ENCODE measurements at regions not wholly inside any gene's neighbourhood (a gene's known extent, or its start where the extent isn't known, plus 50 kb on each side); places are given as distances from the start of the nearest gene placed in this dataset.

DNA sequence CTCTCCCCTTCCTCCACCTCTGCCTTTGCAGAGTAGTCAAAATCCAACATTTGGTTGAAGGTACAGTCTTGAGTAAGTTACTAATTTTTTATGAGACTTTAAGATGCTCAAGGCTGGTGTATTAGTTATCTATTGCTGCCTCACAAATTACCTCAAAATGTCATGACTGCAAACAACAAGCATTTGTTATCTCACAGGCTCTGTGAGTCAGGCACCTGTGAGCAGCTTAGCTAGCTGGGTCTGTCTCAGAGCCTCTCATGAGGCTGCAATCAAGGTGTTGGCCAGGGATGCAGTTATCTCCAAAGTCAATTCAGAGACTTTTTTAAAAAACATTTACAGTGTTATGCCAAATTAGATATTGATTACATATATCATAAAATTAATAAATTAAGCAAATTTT, 371.3 kb upstream of the RGMB start:
- no peaks in the 10 kb centered on the region for H4K20me1 ChIP-seq (ENCODE audit: insufficient read depth)
- H3K27me3 ChIP-seq (ENCODE audit: insufficient read depth, low read depth, low read length): no peaks in the 10 kb centered on the region
- H3K27ac ChIP-seq (ENCODE audit: low read length): no peak overlapping the region
- H2AFZ ChIP-seq (ENCODE audit: low read depth, low read length): no peak overlapping the region
- H3K9ac ChIP-seq (ENCODE audit: low read length): no peak overlapping the region
- H3K9me2 ChIP-seq (ENCODE audit: insufficient read depth, low read length): no peaks in the 10 kb centered on the region
- no peak overlapping the region for H3K4me3 ChIP-seq (ENCODE audit: low read length)
- H3K4me2 ChIP-seq (ENCODE audit: low read length): no peak overlapping the region
- no peaks in the 10 kb centered on the region for H3K79me2 ChIP-seq (replicated peaks; ENCODE audit: insufficient read depth, low read length)
- no peaks in the 10 kb centered on the region for H3K9me3 ChIP-seq (ENCODE audit: low read length)
- H3F3A ChIP-seq (ENCODE audit: insufficient read depth, low read length, poor library complexity, severe bottlenecking): no peaks in the 10 kb centered on the region
- H3K36me3 ChIP-seq (ENCODE audit: insufficient read depth, low read length): no peaks in the 10 kb centered on the region
- TF ChIP-seq EZH2 (IDR thresholded peaks at IDR 0.05; ENCODE audit: borderline replicate concordance, insufficient read depth, low read length, poor library complexity, severe bottlenecking) (no peak), TAF1 (IDR thresholded peaks at IDR 0.05; ENCODE audit: low read depth) (no peak), RAD21 (conservative IDR thresholded peaks at IDR 0.05) (no peak), POLR2AphosphoS5 (IDR thresholded peaks at IDR 0.05) (no peak)

DNA sequence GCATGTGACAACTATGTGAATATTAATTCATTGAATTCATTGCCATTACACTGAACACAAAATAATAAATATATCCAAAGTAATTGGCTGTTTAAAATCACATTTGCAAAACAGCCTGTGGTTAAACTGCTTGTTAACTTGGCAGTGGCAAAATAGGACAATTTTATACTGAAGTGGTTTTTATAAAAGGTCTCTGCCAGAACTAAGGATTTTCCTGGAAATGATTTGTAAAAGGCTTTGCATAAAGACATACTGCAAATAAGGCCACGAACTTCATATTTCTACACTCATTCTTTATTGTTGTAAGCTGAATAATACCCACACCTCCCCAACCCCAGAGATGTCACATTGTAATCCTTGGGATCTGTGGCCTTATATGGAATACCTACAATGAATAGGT, 370.3 kb upstream of the RGMB start:
- Histone ChIP-seq H3K27ac (ENCODE audit: low read length) (no peak overlapping the region), H3K9me3 (ENCODE audit: low read length) (no peaks in the 10 kb centered on the region), H3K27me3 (ENCODE audit: insufficient read depth, low read depth, low read length) (no peaks in the 10 kb centered on the region), H3K4me3 (ENCODE audit: low read length) (no peak overlapping the region), H3K9ac (ENCODE audit: low read length) (no peak overlapping the region), H3K4me2 (ENCODE audit: low read length) (no peak overlapping the region), H3K79me2 (replicated peaks; ENCODE audit: insufficient read depth, low read length) (no peaks in the 10 kb centered on the region), H3K36me3 (ENCODE audit: insufficient read depth, low read length) (no peaks in the 10 kb centered on the region), H3K9me2 (ENCODE audit: insufficient read depth, low read length) (no peaks in the 10 kb centered on the region), H4K20me1 (ENCODE audit: insufficient read depth) (no peaks in the 10 kb centered on the region), H3F3A (ENCODE audit: insufficient read depth, low read length, poor library complexity, severe bottlenecking) (no peaks in the 10 kb centered on the region), H2AFZ (ENCODE audit: low read depth, low read length) (no peak overlapping the region)
- TF ChIP-seq RAD21 (conservative IDR thresholded peaks at IDR 0.05): no peak
- no peak for TF ChIP-seq EZH2 (IDR thresholded peaks at IDR 0.05; ENCODE audit: borderline replicate concordance, insufficient read depth, low read length, poor library complexity, severe bottlenecking)
- TF ChIP-seq MXI1 (conservative IDR thresholded peaks at IDR 0.05; ENCODE audit: poor library complexity, severe bottlenecking): no peak
- TF ChIP-seq TAF1 (IDR thresholded peaks at IDR 0.05; ENCODE audit: low read depth): no peak
- TF ChIP-seq, protein P1, sequence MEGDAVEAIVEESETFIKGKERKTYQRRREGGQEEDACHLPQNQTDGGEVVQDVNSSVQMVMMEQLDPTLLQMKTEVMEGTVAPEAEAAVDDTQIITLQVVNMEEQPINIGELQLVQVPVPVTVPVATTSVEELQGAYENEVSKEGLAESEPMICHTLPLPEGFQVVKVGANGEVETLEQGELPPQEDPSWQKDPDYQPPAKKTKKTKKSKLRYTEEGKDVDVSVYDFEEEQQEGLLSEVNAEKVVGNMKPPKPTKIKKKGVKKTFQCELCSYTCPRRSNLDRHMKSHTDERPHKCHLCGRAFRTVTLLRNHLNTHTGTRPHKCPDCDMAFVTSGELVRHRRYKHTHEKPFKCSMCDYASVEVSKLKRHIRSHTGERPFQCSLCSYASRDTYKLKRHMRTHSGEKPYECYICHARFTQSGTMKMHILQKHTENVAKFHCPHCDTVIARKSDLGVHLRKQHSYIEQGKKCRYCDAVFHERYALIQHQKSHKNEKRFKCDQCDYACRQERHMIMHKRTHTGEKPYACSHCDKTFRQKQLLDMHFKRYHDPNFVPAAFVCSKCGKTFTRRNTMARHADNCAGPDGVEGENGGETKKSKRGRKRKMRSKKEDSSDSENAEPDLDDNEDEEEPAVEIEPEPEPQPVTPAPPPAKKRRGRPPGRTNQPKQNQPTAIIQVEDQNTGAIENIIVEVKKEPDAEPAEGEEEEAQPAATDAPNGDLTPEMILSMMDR (IDR thresholded peaks at IDR 0.05; ENCODE audit: poor library complexity, severe bottlenecking): no peak
- TF ChIP-seq, protein P2, sequence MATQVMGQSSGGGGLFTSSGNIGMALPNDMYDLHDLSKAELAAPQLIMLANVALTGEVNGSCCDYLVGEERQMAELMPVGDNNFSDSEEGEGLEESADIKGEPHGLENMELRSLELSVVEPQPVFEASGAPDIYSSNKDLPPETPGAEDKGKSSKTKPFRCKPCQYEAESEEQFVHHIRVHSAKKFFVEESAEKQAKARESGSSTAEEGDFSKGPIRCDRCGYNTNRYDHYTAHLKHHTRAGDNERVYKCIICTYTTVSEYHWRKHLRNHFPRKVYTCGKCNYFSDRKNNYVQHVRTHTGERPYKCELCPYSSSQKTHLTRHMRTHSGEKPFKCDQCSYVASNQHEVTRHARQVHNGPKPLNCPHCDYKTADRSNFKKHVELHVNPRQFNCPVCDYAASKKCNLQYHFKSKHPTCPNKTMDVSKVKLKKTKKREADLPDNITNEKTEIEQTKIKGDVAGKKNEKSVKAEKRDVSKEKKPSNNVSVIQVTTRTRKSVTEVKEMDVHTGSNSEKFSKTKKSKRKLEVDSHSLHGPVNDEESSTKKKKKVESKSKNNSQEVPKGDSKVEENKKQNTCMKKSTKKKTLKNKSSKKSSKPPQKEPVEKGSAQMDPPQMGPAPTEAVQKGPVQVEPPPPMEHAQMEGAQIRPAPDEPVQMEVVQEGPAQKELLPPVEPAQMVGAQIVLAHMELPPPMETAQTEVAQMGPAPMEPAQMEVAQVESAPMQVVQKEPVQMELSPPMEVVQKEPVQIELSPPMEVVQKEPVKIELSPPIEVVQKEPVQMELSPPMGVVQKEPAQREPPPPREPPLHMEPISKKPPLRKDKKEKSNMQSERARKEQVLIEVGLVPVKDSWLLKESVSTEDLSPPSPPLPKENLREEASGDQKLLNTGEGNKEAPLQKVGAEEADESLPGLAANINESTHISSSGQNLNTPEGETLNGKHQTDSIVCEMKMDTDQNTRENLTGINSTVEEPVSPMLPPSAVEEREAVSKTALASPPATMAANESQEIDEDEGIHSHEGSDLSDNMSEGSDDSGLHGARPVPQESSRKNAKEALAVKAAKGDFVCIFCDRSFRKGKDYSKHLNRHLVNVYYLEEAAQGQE (IDR thresholded peaks at IDR 0.05; ENCODE audit: borderline replicate concordance): no peak
- no peak for TF ChIP-seq POLR2AphosphoS5 (IDR thresholded peaks at IDR 0.05)
- TF ChIP-seq EP300 (conservative IDR thresholded peaks at IDR 0.05; ENCODE audit: poor library complexity, severe bottlenecking): no peak

DNA sequence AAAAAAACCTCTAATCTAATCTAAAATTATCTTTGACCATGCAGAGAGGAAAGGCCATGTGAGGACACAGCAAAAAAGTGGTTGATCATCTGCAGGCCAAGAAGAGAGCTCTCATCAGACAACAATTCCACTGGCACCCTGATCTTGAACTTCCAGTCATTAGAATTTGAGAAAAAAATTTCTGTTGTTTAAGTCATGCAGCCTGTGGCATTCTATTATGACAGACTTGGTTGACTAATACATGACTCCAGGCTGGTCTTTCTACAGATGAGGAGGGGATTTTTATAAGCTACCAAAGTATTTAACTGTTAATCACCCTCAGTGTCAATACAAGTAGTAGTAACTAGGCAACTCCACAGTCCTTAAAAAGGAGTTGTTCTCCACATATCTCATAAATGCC, 358.5 kb upstream of the RGMB start:
- H4K20me1 ChIP-seq (ENCODE audit: insufficient read depth): no peaks in the 10 kb centered on the region
- no peak overlapping the region for H3K4me3 ChIP-seq (ENCODE audit: low read length)
- H3K9me3 ChIP-seq (ENCODE audit: low read length): no peaks in the 10 kb centered on the region
- H2AFZ ChIP-seq (ENCODE audit: low read depth, low read length): no peak overlapping the region
- no peak overlapping the region for H3K4me2 ChIP-seq (ENCODE audit: low read length)
- H3K79me2 ChIP-seq (replicated peaks; ENCODE audit: insufficient read depth, low read length): no peaks in the 10 kb centered on the region
- H3K9ac ChIP-seq (ENCODE audit: low read length): no peak overlapping the region
- H3F3A ChIP-seq (ENCODE audit: insufficient read depth, low read length, poor library complexity, severe bottlenecking): no peaks in the 10 kb centered on the region
- TF ChIP-seq, protein P2 (IDR thresholded peaks at IDR 0.05; ENCODE audit: borderline replicate concordance): no peak
- TF ChIP-seq RAD21 (conservative IDR thresholded peaks at IDR 0.05) (no peak), EP300 (conservative IDR thresholded peaks at IDR 0.05; ENCODE audit: poor library complexity, severe bottlenecking) (no peak), SMC3 (conservative IDR thresholded peaks at IDR 0.05; ENCODE audit: poor library complexity) (no peak), EZH2 (IDR thresholded peaks at IDR 0.05; ENCODE audit: borderline replicate concordance, insufficient read depth, low read length, poor library complexity, severe bottlenecking) (no peak), POLR2AphosphoS5 (IDR thresholded peaks at IDR 0.05) (no peak), MXI1 (conservative IDR thresholded peaks at IDR 0.05; ENCODE audit: poor library complexity, severe bottlenecking) (no peak), TAF1 (IDR thresholded peaks at IDR 0.05; ENCODE audit: low read depth) (no peak)
- TF ChIP-seq, protein P1 (IDR thresholded peaks at IDR 0.05; ENCODE audit: poor library complexity, severe bottlenecking): no peak
- H3K27me3 ChIP-seq (ENCODE audit: insufficient read depth, low read depth, low read length): no peaks in the 10 kb centered on the region
- no peak overlapping the region for H3K27ac ChIP-seq (ENCODE audit: low read length)
- H3K9me2 ChIP-seq (ENCODE audit: insufficient read depth, low read length): no peaks in the 10 kb centered on the region
- no peaks in the 10 kb centered on the region for H3K36me3 ChIP-seq (ENCODE audit: insufficient read depth, low read length)
